ENCODE measurements at regions not wholly inside any gene's neighbourhood (a gene's known extent, or its start where the extent isn't known, plus 50 kb on each side); places are given as distances from the start of the nearest gene placed in this dataset.
"Not testable (repeated sequence)": the region's sequence is repeated elsewhere in the genome, so short reads cannot be mapped to it uniquely, and the experiment has no call there.

GRCh38 chr10:25076506-25077177 is 60.2 kb downstream of the THNSL1 start:
- no peak for DNase-seq

- DNase-seq, result no peak
Measured at GRCh38 chr10:25078658-25079431, 62.4 kb downstream of the THNSL1 start.

GRCh38 chr10:25080880-25081581 is 64.6 kb downstream of the THNSL1 start:
- DNase-seq, result peak; percentile 56

GRCh38 chr10:25082276-25083204 is 66.1 kb downstream of the THNSL1 start:
- DNase-seq, result no peak

- no peak for DNase-seq
Measured at GRCh38 chr10:25083546-25084111, 67.2 kb downstream of the THNSL1 start.

GRCh38 chr10:25084447-25084846 is 68.0 kb downstream of the THNSL1 start:
- no peak for DNase-seq

- DNase-seq, result no peak
Measured at GRCh38 chr10:25094590-25094989, 78.2 kb downstream of the THNSL1 start.

GRCh38 chr10:25097669-25098411 is 77.0 kb upstream of the GPR158 start:
- no peak for DNase-seq

- no peak for DNase-seq
Measured at GRCh38 chr10:25100141-25100540, 74.7 kb upstream of the GPR158 start.

GRCh38 chr10:25101461-25102146 is 73.2 kb upstream of the GPR158 start:
- no peak for DNase-seq

- no peak for DNase-seq
Measured at GRCh38 chr10:25102147-25102822, 72.5 kb upstream of the GPR158 start.

GRCh38 chr10:25103703-25104102 is 71.1 kb upstream of the GPR158 start:
- DNase-seq, result no peak

GRCh38 chr10:25104441-25104840 is 70.4 kb upstream of the GPR158 start:
- no peak for DNase-seq

GRCh38 chr10:25105262-25105661 is 69.5 kb upstream of the GPR158 start:
- DNase-seq, result no peak

GRCh38 chr10:25105743-25106260 is 69.0 kb upstream of the GPR158 start:
- no peak for DNase-seq

GRCh38 chr10:25107756-25108155 is 67.0 kb upstream of the GPR158 start:
- no peak for DNase-seq

- not testable (repeated sequence) for DNase-seq
Measured at GRCh38 chr10:25109896-25110295, 64.9 kb upstream of the GPR158 start.

GRCh38 chr10:25112016-25112415 is 62.8 kb upstream of the GPR158 start:
- DNase-seq, result no peak

GRCh38 chr10:25113191-25114035 is 61.4 kb upstream of the GPR158 start:
- DNase-seq, result peak; percentile 16
